Testis (tissue), 2 donors: ENCODE measurements at regions not wholly inside any gene's neighbourhood (a gene's known extent, or its start where the extent isn't known, plus 50 kb on each side); places are given as distances from the start of the nearest gene placed in this dataset.

Source experiments
- CTCF ChIP-seq, 3 experiments: fragments of 450-650 bp in 2 of 3; fragments of 200-600 bp in 1 of 3; sonication (generic) in 1 of 3; IDR thresholded peaks; one replicate each; pipeline ENCODE4 v1.5.1; 2016 to 2019; ENCODE audit warnings: antibody characterized with exemption in 3 of 3, mild to moderate bottlenecking in 2 of 3, moderate library complexity in 1 of 3
- POLR2A ChIP-seq: fragments of 450-650 bp; IDR thresholded peaks from one replicate; pipeline ENCODE4 v1.6.1; 2017; ENCODE audit warnings: antibody characterized with exemption, mild to moderate bottlenecking, moderate library complexity

DNA sequence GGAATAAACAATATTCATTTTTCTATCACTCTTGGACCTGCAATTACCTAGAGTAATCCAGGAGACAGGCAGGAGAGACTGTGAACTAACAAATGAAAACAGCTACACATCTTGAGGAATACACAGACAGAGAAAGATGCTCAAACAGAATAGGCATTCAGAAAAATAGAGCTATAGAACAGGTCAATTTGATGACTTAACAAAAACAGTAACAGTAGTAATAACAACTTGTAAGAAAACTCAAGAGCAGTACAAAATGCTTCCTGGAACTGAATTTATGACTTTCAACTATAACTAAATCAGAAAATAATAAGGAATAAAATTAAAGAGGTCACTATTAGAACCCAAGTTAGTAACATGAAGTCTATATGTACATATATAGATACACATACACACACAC lies 579.3 kb downstream of the TLR4 start:
- TF ChIP-seq POLR2A (no peak), CTCF (IDR thresholded peaks at IDR 0.05) (no peak)
